ENCODE measurements at regions not wholly inside any gene's neighbourhood (a gene's known extent, or its start where the extent isn't known, plus 50 kb on each side); places are given as distances from the start of the nearest gene placed in this dataset.

DNA sequence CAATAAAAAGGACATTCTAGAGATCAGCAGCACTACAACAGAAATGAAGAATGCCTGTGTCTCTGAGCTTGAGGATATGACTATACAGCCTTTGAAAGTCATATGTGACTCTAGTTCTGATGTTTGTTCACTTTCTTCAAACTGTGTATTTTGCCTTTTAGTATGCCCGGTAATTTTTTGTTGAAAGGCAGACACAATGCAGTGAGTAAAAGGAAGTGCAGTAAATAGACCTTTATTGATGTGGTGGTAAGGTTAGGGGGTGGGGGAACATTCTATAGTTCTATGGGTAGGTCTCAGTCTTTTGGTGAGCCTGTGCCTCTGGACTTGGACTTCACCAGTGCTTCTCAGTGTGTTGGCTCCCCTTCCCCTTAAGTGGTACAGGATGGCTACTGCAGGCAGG lies 143.5 kb upstream of the CDC14C start:
- Histone ChIP-seq H3K4me3 (no peak overlapping the region), H3K79me2 (replicated peaks; ENCODE audit: insufficient read depth) (no peaks in the 10 kb centered on the region), H3K4me1 (ENCODE audit: insufficient read depth) (no peaks in the 10 kb centered on the region), H3K4me2 (no peak overlapping the region), H3F3A (replicated peaks; ENCODE audit: low read depth) (no peaks in the 10 kb centered on the region), H2AFZ (no peak overlapping the region), H4K20me1 (replicated peaks; ENCODE audit: insufficient read depth) (no peaks in the 10 kb centered on the region), H3K9me2 (ENCODE audit: insufficient read depth) (peaks cover 4% of the 10 kb centered on the region; the same call in 1 of the 2 replicates), H3K27ac (ENCODE audit: low read depth) (no peak overlapping the region), H3K36me3 (ENCODE audit: insufficient read depth) (no peaks in the 10 kb centered on the region; the same call in 1 of the 2 replicates), H3K27me3 (ENCODE audit: insufficient read depth) (no peaks in the 10 kb centered on the region)
- no peak overlapping the region for H3K4me3 Mint-ChIP-seq
- peaks cover 20% of the 10 kb centered on the region for H3K9me3 Mint-ChIP-seq
- H3K36me3 Mint-ChIP-seq (ENCODE audit: low read depth): peaks cover 6% of the 10 kb centered on the region
- H3K27ac Mint-ChIP-seq: no peak overlapping the region
- no peak for TF ChIP-seq EZH2phosphoT487 (IDR thresholded peaks at IDR 0.05; ENCODE audit: unreplicated experiment)
- no peak for TF ChIP-seq ZNF114 (CRISPR knock-in tag; IDR thresholded peaks at IDR 0.05)
- no peak for DNase-seq (ENCODE audit: low spot score)
- no peaks in the 10 kb centered on the region for H3K27me3 Mint-ChIP-seq (ENCODE audit: insufficient read depth, low read depth, poor library complexity)
- H3K4me1 Mint-ChIP-seq: no peaks in the 10 kb centered on the region
- ATAC-seq: no peak

DNA sequence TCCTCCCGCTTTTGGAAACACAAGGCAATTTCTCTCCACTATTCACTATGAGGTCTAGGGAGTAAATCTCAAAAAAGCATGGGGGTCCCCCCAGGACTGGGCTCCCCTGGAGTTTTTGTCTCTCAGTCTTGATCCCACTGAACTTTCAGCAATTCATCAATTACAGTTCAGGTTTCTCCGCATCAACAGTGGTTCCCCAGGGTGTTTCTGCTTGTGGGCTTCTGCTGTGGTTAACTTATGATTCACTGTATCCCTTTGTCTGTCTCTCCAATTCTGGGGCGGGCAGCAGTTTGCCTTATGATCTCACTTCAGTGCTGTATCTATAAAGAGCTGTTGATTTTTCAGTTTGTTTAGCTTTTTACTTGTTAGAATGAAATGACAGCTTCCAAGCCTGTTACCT lies 142.6 kb upstream of the CDC14C start:
- no peak overlapping the region for H3K27ac Mint-ChIP-seq
- DNase-seq (ENCODE audit: low spot score): no peak
- Histone ChIP-seq H2AFZ (no peak overlapping the region), H3K4me1 (ENCODE audit: insufficient read depth) (no peaks in the 10 kb centered on the region), H3K79me2 (replicated peaks; ENCODE audit: insufficient read depth) (no peaks in the 10 kb centered on the region), H3K27me3 (ENCODE audit: insufficient read depth) (no peaks in the 10 kb centered on the region), H4K20me1 (replicated peaks; ENCODE audit: insufficient read depth) (no peaks in the 10 kb centered on the region), H3K4me3 (no peak overlapping the region), H3K4me2 (no peak overlapping the region), H3K9me2 (ENCODE audit: insufficient read depth) (peaks cover 4% of the 10 kb centered on the region; the same call in 1 of the 2 replicates), H3K36me3 (ENCODE audit: insufficient read depth) (no peaks in the 10 kb centered on the region; the same call in 1 of the 2 replicates), H3F3A (replicated peaks; ENCODE audit: low read depth) (no peaks in the 10 kb centered on the region), H3K27ac (ENCODE audit: low read depth) (no peak overlapping the region)
- H3K36me3 Mint-ChIP-seq (ENCODE audit: low read depth): peaks cover 7% of the 10 kb centered on the region
- H3K9me3 Mint-ChIP-seq: peaks cover 23% of the 10 kb centered on the region
- H3K4me3 Mint-ChIP-seq: no peak overlapping the region
- no peaks in the 10 kb centered on the region for H3K27me3 Mint-ChIP-seq (ENCODE audit: insufficient read depth, low read depth, poor library complexity)
- ATAC-seq: no peak
- H3K4me1 Mint-ChIP-seq: no peaks in the 10 kb centered on the region
- no peak for TF ChIP-seq EZH2 (IDR thresholded peaks at IDR 0.05; ENCODE audit: low read depth, unreplicated experiment)
- TF ChIP-seq POLR2AphosphoS5 (IDR thresholded peaks at IDR 0.05; ENCODE audit: low read depth): no peak
- TF ChIP-seq ZNF114 (CRISPR knock-in tag; IDR thresholded peaks at IDR 0.05): no peak
- TF ChIP-seq, protein P1, sequence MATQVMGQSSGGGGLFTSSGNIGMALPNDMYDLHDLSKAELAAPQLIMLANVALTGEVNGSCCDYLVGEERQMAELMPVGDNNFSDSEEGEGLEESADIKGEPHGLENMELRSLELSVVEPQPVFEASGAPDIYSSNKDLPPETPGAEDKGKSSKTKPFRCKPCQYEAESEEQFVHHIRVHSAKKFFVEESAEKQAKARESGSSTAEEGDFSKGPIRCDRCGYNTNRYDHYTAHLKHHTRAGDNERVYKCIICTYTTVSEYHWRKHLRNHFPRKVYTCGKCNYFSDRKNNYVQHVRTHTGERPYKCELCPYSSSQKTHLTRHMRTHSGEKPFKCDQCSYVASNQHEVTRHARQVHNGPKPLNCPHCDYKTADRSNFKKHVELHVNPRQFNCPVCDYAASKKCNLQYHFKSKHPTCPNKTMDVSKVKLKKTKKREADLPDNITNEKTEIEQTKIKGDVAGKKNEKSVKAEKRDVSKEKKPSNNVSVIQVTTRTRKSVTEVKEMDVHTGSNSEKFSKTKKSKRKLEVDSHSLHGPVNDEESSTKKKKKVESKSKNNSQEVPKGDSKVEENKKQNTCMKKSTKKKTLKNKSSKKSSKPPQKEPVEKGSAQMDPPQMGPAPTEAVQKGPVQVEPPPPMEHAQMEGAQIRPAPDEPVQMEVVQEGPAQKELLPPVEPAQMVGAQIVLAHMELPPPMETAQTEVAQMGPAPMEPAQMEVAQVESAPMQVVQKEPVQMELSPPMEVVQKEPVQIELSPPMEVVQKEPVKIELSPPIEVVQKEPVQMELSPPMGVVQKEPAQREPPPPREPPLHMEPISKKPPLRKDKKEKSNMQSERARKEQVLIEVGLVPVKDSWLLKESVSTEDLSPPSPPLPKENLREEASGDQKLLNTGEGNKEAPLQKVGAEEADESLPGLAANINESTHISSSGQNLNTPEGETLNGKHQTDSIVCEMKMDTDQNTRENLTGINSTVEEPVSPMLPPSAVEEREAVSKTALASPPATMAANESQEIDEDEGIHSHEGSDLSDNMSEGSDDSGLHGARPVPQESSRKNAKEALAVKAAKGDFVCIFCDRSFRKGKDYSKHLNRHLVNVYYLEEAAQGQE (IDR thresholded peaks at IDR 0.05; ENCODE audit: unreplicated experiment): no peak
- no peak for TF ChIP-seq CREB1 (CRISPR knock-in tag; IDR thresholded peaks at IDR 0.05; ENCODE audit: low read depth)
- TF ChIP-seq JUNB (IDR thresholded peaks at IDR 0.05; ENCODE audit: unreplicated experiment): no peak
- no peak for TF ChIP-seq NANOG (IDR thresholded peaks at IDR 0.05; ENCODE audit: borderline replicate concordance)
- TF ChIP-seq ZNF331 (CRISPR knock-in tag; IDR thresholded peaks at IDR 0.05; ENCODE audit: low read depth): no peak
- TF ChIP-seq, protein P2, sequence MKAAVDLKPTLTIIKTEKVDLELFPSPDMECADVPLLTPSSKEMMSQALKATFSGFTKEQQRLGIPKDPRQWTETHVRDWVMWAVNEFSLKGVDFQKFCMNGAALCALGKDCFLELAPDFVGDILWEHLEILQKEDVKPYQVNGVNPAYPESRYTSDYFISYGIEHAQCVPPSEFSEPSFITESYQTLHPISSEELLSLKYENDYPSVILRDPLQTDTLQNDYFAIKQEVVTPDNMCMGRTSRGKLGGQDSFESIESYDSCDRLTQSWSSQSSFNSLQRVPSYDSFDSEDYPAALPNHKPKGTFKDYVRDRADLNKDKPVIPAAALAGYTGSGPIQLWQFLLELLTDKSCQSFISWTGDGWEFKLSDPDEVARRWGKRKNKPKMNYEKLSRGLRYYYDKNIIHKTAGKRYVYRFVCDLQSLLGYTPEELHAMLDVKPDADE (IDR thresholded peaks at IDR 0.05): no peak
- TF ChIP-seq, protein P3, sequence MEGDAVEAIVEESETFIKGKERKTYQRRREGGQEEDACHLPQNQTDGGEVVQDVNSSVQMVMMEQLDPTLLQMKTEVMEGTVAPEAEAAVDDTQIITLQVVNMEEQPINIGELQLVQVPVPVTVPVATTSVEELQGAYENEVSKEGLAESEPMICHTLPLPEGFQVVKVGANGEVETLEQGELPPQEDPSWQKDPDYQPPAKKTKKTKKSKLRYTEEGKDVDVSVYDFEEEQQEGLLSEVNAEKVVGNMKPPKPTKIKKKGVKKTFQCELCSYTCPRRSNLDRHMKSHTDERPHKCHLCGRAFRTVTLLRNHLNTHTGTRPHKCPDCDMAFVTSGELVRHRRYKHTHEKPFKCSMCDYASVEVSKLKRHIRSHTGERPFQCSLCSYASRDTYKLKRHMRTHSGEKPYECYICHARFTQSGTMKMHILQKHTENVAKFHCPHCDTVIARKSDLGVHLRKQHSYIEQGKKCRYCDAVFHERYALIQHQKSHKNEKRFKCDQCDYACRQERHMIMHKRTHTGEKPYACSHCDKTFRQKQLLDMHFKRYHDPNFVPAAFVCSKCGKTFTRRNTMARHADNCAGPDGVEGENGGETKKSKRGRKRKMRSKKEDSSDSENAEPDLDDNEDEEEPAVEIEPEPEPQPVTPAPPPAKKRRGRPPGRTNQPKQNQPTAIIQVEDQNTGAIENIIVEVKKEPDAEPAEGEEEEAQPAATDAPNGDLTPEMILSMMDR (conservative IDR thresholded peaks at IDR 0.05; ENCODE audit: low read depth in 2 of 2): no peak
